ENCODE measurements at regions not wholly inside any gene's neighbourhood (a gene's known extent, or its start where the extent isn't known, plus 50 kb on each side); places are given as distances from the start of the nearest gene placed in this dataset.

GRCh38 chr3:65006300-65006739 is 318.5 kb upstream of the ADAMTS9 start:
- TF ChIP-seq EZH2phosphoT487 (IDR thresholded peaks at IDR 0.05; ENCODE audit: insufficient read depth, low read depth) (no peak), EZH2 (IDR thresholded peaks at IDR 0.05; ENCODE audit: insufficient read depth, poor library complexity, severe bottlenecking) (no peak)
